EL (cell line): ENCODE measurements at regions not wholly inside any gene's neighbourhood (a gene's known extent, or its start where the extent isn't known, plus 50 kb on each side); places are given as distances from the start of the nearest gene placed in this dataset.

Source experiments
- DNase-seq: peaks from one replicate; pipeline ENCODE4 v3.0.0-alpha.2; 2016

- DNase-seq = no peak
These were observed 205.5 kb upstream of the C14orf180 start for GRCh38 chr14:104373855-104374717.

- DNase-seq = no peak
These were observed 204.9 kb upstream of the C14orf180 start for GRCh38 chr14:104374718-104375080.

DNA sequence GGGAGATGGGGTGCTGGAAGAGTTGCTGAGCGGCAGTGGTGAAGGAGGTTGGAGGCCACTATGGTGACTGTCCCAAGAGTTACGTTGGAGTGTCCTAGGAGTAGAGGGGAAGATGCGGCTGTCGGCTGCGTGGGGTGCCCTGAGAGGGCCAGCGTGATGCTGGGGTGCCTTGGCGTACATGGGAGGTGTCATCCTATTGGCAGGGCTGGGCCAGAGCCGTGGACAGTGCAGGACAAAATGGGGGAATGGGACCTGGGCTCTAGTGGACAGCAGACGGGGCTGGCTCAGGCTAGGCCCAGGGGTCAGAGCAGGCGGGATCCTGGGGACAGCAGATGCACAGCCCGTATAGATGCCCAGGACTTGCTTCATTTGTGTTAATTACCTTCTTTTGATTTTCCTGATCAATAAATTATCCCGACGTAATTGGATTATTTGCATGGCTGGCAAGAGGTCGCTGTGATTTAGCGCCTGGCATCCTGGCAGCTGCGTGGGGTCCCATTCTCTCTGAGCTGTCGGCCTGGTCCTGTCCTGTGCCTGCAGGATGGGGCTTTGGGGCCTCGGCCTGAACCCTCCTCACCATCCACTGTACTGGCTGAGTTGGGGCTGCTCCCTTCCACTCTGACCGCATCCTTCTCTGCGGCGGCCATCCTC lies 203.9 kb upstream of the C14orf180 start:
- DNase-seq = no peak

GRCh38 chr14:104376202-104377140 lies 203.1 kb upstream of the C14orf180 start:
- DNase-seq = no peak

- DNase-seq = no peak
These were observed 202.3 kb upstream of the C14orf180 start for GRCh38 chr14:104377256-104377655.

GRCh38 chr14:104378698-104379113 lies 200.9 kb upstream of the C14orf180 start:
- no peak for DNase-seq

- no peak for DNase-seq
These were observed 197.0 kb upstream of the C14orf180 start for GRCh38 chr14:104382361-104383087.

DNA sequence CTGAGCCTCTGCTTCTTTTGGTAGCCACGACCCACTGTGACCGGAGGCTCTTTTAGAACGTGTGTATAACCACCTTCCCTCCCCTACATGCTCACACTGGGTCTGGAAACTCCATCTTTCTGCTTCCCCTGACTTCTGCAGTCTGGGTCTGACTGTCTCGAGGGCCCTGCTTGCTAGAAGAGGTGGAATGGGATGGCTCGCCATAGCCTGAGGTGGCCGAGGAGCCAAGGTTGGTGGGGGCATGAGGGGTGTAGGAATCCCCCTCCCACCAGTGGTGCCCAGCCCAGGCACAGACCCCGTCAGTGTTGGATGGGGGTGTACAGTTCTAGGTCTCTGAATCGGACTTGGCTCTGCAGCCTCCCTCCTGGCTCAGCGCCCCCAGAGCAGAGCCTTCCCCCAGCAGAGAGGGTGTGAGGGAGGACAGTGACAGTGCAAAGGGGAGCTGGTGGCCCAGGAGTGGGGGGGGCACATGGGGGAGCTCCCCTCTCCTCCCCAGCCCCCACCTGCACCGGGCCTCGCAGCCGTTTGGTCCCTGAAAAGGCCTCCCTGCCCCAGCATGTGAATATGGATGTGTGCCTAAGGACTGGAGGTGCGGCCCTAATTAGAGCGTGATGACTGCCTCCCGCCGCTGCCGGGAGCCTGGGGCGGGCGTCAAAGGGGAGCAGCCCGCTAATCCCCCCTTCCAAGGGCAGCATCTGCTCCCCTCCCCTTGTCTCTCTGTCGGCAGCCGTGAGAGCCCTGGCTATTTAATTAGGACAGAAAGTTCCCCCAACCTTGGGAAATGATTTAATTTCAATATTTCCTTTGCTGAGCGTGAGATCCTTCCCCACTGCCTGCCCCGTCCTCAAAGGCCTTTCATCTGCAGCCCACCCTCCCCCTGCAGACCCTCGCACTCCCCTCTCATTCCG lies 196.2 kb upstream of the C14orf180 start:
- DNase-seq = no peak

DNA sequence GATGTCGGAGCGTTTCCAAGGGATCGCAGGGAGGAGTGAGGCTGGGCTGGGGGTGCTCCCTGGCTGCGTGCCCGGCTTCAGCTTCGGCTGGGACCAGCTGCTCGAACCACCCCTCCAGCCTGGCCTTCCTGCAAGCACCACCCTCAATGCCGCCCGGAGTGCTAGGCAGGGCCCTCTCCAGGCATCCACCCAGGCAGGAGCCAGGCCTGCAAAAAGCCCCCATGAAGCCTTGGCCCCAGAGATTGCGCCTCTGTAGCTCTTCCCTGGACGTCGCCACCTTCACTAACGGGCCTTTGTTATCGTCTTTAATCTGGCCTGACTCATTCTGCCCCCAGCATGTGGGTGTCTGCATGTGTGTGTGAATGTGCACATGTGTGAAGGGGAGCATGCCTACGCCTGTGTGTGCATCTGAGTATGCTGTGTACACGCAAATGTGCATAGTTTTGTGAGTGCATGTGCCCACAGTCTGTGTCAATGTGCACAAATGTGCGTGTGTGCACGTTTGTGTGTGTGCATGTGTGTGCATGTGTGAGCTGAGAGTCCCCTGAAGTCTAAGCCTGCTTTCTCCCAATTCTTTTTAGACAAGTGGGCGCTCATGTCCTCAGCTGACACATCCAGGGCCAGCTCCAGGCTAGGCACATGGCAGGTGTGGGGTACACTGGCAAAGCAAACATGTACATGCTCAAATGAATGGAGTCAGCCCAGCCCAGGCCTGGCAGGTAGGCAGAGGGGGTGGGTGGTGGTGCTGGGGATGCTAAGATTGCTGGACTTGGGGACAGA lies 195.4 kb upstream of the C14orf180 start:
- DNase-seq = no peak

- no peak for DNase-seq
These were observed 194.8 kb upstream of the C14orf180 start for GRCh38 chr14:104384776-104385071.

- DNase-seq = no peak
These were observed 194.5 kb upstream of the C14orf180 start for GRCh38 chr14:104385111-104385510.

GRCh38 chr14:104385531-104386101 lies 193.9 kb upstream of the C14orf180 start:
- no peak for DNase-seq

GRCh38 chr14:104386151-104386841 lies 193.3 kb upstream of the C14orf180 start:
- DNase-seq = no peak

GRCh38 chr14:104387022-104388010 lies 192.2 kb upstream of the C14orf180 start:
- no peak for DNase-seq

DNA sequence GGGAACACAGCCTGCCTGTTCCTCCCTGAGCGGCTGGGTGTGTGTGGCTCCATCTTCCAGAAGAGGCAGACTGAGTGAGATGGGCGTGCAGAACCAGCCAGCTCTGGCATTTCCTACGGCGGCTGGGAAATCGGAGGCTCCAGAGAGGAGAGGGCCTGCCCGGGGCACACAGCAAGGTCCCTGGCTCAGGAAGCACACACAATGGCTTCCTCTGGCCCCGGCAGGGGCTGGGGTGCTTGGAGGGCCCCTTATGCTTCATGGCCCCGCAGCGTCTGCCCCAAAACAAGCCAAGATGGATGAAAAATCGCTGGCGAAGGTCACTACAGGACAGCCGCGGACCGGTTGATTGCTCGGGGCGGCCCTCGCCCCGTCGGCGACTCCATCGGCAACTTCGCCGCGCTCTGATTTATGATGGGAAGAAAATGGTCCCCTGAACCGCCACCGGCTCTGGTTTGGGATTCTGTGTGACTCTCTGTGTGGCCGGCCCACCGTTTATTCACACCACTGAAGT lies 191.5 kb upstream of the C14orf180 start:
- no peak for DNase-seq

- no peak for DNase-seq
These were observed 190.8 kb upstream of the C14orf180 start for GRCh38 chr14:104388541-104389325.
